ENCODE measurements at regions not wholly inside any gene's neighbourhood (a gene's known extent, or its start where the extent isn't known, plus 50 kb on each side); places are given as distances from the start of the nearest gene placed in this dataset.

GRCh38 chr5:175775416-175775815, 96.0 kb upstream of the CPLX2 start:
- dilution Hi-C loops (cut with MboI; ENCODE audit: extremely low pct_ligation_motif_present, low sequenced_read_pairs) = no loop called here

DNA sequence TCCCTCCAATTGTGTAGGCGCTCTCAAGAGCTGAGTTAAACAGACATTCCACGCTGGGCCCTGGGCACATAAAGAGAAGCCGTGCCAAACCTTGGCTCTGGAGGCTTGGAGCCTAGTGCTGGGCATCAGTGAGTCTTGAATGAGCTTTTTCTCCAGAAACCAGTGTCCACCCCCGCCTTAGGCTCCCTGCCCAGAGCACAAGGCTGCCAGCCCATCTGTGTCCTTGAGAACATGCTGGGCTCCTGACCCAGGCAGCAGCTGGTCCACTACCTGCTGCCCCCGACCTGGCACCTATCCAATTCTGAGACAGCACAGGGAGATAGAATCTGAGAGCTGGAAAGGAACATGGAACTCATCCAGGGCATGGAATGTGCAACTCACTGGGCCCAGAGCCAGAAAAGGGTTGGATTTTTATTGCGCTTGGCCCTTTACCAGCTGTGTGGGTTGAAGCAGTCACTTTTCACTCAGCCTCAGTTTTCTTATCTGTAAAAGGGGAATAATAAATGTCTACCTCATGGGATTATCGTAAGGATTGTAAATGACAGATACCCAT, 92.4 kb upstream of the CPLX2 start:
- H3K4me3 ChIP-seq (ENCODE audit: control insufficient read depth in 2 of 3, extremely low read depth in 1 of 3, insufficient read depth in 2 of 3, low read depth in 1 of 3, low read length in 3 of 3) = no peak overlapping the region
- peaks cover 2% of the 10 kb centered on the region for H4K20me1 ChIP-seq (ENCODE audit: control insufficient read depth, extremely low read depth, insufficient read depth, low read length)
- H3K4me2 ChIP-seq (ENCODE audit: control insufficient read depth, extremely low read depth, insufficient read depth, low read depth, low read length) = no peak overlapping the region
- H3K27me3 ChIP-seq (ENCODE audit: control insufficient read depth, extremely low read depth, insufficient read depth, low read length) = peaks cover 10% of the 10 kb centered on the region
- FAIRE-seq = no peak
- H2AFZ ChIP-seq (ENCODE audit: control insufficient read depth, low read length) = no peak overlapping the region
- no peak for DNase-seq (ENCODE audit: low read depth, low spot score)
- no peak overlapping the region for H3K27ac ChIP-seq (ENCODE audit: control insufficient read depth, insufficient read depth, low read length)
- H3K4me1 ChIP-seq (ENCODE audit: control insufficient read depth, extremely low read depth, insufficient read depth, low read length) = no peaks in the 10 kb centered on the region
- no peaks in the 10 kb centered on the region for H3K36me3 ChIP-seq (ENCODE audit: control insufficient read depth in 2 of 2, extremely low read depth in 1 of 2, insufficient read depth in 2 of 2, low read length in 2 of 2)
- no peak for TF ChIP-seq CTCF (optimal IDR thresholded peaks at IDR 0.05 in 1 of 3, IDR thresholded peaks at IDR 0.05 in 1 of 3, conservative IDR thresholded peaks at IDR 0.05 in 1 of 3; ENCODE audit: extremely low read depth in 1 of 3, insufficient read depth in 2 of 3, low read length in 3 of 3)
- no peak for TF ChIP-seq EZH2 (IDR thresholded peaks at IDR 0.05; ENCODE audit: low read length)
- H3K9me3 ChIP-seq (ENCODE audit: control insufficient read depth, low read depth, low read length) = no peaks in the 10 kb centered on the region
- H3K9ac ChIP-seq (ENCODE audit: control insufficient read depth, extremely low read depth, insufficient read depth, low read length) = no peak overlapping the region
- dilution Hi-C loops (cut with MboI; ENCODE audit: extremely low pct_ligation_motif_present, low sequenced_read_pairs) = no loop called here
- no peaks in the 10 kb centered on the region for H3K9me1 ChIP-seq (ENCODE audit: control insufficient read depth, extremely low read depth, insufficient read depth, low read length)
- no peaks in the 10 kb centered on the region for H3K79me2 ChIP-seq (ENCODE audit: control insufficient read depth, insufficient read depth, low read length)

More at GRCh38 chr5:175775416-175775815, 96.0 kb upstream of the CPLX2 start:
- no peaks in the 10 kb centered on the region for H3K4me1 ChIP-seq (ENCODE audit: control insufficient read depth, extremely low read depth, insufficient read depth, low read length)
- no peak overlapping the region for H3K9ac ChIP-seq (ENCODE audit: control insufficient read depth, extremely low read depth, insufficient read depth, low read length)
- FAIRE-seq = no peak
- H3K27ac ChIP-seq (ENCODE audit: control insufficient read depth, insufficient read depth, low read length) = no peak overlapping the region
- no peaks in the 10 kb centered on the region for H3K79me2 ChIP-seq (ENCODE audit: control insufficient read depth, insufficient read depth, low read length)
- peaks cover 26% of the 10 kb centered on the region for H3K27me3 ChIP-seq (ENCODE audit: control insufficient read depth, extremely low read depth, insufficient read depth, low read length)
- DNase-seq (ENCODE audit: low read depth, low spot score) = no peak
- no peak overlapping the region for H3K4me3 ChIP-seq (ENCODE audit: control insufficient read depth in 2 of 3, extremely low read depth in 1 of 3, insufficient read depth in 2 of 3, low read depth in 1 of 3, low read length in 3 of 3)
- H3K9me1 ChIP-seq (ENCODE audit: control insufficient read depth, extremely low read depth, insufficient read depth, low read length) = no peaks in the 10 kb centered on the region
- H2AFZ ChIP-seq (ENCODE audit: control insufficient read depth, low read length) = no peak overlapping the region
- H3K4me2 ChIP-seq (ENCODE audit: control insufficient read depth, extremely low read depth, insufficient read depth, low read depth, low read length) = no peak overlapping the region
- TF ChIP-seq EZH2 (IDR thresholded peaks at IDR 0.05; ENCODE audit: low read length) = no peak
- TF ChIP-seq CTCF (optimal IDR thresholded peaks at IDR 0.05 in 1 of 3, IDR thresholded peaks at IDR 0.05 in 1 of 3, conservative IDR thresholded peaks at IDR 0.05 in 1 of 3; ENCODE audit: extremely low read depth in 1 of 3, insufficient read depth in 2 of 3, low read length in 3 of 3) = no peak
- no peaks in the 10 kb centered on the region for H3K9me3 ChIP-seq (ENCODE audit: control insufficient read depth, low read depth, low read length)
- H3K36me3 ChIP-seq (ENCODE audit: control insufficient read depth in 2 of 2, extremely low read depth in 1 of 2, insufficient read depth in 2 of 2, low read length in 2 of 2) = no peaks in the 10 kb centered on the region
- H4K20me1 ChIP-seq (ENCODE audit: control insufficient read depth, extremely low read depth, insufficient read depth, low read length) = peaks cover 2% of the 10 kb centered on the region
